Epidermal melanocyte (primary cell): ENCODE measurements at regions not wholly inside any gene's neighbourhood (a gene's known extent, or its start where the extent isn't known, plus 50 kb on each side); places are given as distances from the start of the nearest gene placed in this dataset.
"Not testable (repeated sequence)": the region's sequence is repeated elsewhere in the genome, so short reads cannot be mapped to it uniquely, and the experiment has no call there.

Experiments
- DNase-seq: peaks from one replicate; pipeline ENCODE4 v3.0.0; 2011; ENCODE audit warnings: low spot score; ENCODE audit not compliant: insufficient read length

DNA sequence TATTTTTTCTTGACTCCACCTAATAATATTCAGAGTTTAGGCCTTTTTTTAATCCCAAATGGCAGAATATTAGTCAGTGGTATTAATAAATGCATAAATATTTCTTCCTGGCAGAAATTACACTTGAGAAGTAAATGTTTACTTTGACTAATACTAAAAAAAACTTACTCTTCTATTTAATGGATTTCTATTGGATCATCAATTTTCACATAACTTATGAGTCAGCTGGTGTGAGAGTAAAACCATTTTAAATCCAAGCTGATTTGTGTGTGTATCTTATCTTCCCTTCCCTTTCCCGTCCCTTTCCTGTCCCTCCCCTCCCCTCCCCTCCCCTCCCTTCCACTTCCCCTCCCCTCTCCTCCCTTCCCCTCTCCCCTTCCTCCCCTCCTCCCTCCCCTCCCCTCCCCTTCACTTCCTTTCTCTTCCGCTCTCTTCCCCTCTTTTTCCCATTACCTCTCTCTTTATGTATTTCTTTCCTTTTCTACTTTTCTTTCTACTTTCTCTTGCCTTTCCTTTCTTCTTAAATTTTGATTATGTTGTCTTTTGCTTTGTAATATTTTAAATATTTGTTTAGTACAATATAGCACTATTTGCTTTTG is 630.1 kb upstream of the EPHA5 start:
- no peak for DNase-seq

DNA sequence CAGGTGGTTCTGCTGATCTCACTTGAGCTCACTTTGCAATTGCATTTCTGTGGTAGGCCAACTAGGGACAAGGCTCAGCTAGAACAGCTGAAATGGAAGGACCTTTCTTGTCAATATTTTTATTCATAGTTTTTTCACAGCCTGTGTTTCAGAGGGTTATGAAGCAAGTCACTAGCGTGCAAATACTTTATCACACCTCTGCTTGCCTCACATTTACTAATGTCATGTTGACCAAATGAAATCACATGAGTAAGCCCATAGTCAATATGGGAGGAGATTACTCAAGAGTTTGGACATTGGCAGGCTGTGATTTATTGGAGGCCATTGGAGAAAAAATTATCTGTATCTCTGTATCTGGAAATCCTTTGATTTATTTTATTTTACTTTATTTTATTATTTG is 628.3 kb upstream of the EPHA5 start:
- DNase-seq: no peak

DNA sequence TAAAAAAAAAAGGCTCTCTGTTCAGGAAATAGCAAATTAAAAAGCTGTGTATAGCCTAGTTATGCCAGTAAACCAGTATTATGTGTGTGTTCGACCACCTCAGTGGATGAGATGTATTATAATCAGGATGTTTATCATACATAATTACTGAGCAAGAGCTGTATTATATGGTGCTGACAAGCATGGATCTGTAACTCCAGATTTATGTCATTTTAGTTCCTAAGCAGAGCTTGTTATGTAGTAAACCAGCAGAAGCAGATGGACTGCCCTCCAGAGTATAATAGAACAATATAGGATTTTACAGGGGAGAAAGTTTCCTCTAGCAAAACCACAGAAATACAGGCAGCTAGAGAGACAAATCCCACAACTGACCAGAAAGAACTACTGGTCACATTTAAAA is 627.4 kb upstream of the EPHA5 start:
- DNase-seq: no peak

DNA sequence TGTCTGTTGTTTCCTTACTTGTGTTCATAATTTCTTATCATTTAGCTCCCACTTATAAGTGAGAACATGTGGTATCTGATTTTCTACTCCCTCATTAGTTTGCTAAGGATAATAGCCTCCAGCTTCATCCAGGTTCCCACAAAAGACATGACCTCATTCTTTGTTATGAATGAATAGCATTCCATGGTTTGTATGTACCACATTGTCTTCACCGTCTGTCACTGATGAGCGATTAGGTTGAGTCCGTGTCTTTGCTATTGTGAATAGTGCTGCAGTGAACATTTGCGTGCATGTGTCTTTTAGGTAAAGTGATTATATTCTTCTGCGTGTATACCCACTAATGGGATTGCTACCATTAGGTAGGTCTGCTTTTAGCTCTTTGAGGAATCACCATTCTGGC is 624.3 kb upstream of the EPHA5 start:
- DNase-seq: no peak

DNA sequence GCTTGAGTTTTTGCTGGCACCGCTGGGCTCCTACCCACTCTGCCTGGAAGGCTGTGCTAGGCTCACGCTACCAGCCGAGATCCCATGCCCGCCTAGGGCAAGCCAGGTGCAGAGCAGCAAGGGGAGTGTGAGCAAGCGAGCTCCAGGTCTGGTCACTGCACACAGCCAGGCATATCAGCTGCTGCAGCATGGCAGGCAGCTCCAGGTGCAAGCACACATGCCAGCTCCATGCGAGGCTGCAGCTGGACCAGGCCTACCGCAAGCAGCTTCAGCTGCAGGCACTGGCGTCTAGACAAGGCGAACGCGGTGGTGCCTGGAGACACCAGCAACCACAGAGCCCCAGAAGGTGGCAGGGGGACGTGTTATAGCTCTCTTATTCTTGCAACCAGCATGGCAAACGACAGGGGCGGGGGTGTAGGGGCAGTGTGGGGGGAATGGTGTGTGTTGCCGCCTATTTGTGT is 614.7 kb upstream of the EPHA5 start:
- DNase-seq: no peak

DNA sequence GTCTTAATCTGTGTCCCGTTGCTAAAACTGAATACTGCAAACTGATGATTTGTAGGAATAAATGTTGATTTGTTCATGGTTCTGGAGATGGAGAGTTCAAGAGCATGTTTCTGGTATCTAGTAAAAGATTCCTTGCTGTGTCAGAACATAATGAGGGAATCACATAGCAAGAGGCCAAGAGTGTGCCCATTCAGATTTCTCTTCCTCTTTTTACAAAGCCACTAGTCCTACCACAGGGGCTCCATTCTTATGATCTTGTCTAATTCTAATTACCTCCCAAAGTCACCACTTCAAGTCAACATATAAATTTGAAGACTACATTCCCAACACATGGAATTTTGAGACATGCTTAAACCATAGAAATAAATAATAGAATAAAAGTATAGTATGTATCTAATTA is 608.8 kb upstream of the EPHA5 start:
- DNase-seq: no peak

DNA sequence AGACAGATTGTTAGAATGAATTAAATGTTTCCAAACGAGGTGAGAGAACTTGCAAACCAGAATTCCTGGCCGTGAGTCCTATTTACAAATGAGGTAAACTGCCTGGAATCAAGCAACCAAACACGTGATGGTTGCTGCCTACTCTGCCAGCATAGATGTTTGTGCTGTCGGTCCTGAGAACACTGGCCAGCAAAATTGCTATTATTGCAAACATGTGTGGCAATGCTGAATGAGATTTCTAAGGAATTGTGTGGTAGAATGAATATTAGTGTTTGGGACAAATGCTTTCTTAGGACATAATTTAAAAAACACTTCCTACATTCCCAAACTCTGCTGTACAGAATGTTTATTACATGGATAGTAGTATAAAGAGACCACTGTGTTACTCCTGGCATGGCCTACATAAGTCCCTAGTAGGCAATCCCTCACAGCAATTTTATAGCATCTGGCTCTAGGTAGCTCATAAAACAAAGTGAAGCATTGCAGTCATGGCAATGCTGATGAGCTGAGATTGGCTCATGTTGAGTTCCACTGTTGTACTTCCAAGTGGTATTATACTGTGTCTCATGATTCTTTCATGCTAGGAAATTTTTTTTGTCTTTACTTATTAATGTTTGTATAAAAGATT is 605.2 kb upstream of the EPHA5 start:
- DNase-seq: no peak

DNA sequence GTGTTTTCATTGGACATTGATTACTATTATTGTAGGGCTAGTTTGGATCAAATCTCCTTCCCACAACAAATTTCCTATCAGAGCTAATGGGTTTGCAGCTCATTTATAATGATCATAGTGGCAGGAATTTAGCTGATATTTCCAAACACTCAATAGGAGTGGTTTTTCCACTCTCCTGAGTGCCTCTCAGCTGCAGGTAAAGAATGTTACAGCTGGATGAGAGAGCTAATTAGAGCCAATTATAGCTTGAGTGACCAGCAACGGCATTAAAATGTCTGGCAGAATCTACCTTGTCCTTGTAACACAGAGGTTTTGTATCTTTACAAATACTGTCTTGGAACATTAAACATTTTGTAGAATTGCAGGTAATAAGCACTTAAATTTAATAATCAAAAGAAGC is 602.8 kb upstream of the EPHA5 start:
- DNase-seq: no peak

DNA sequence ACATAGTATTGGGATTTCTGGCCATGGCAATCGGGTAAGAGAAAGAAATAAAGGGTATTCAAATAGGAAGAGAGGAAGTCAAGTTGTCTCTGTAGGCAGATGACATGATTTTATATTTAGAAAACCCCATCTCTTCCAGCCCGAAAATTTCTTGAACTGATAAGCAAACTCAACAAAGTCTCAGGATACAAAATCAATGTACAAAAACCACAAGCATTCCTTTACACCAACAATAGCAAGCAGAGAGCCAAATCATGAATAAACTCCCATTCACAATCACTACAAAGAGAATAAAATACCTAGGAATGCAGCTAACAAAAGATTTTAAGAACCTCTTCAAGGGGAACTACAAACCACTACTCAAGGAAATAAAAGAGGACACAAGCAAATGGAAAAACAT is 600.1 kb upstream of the EPHA5 start:
- not testable (repeated sequence) for DNase-seq

DNA sequence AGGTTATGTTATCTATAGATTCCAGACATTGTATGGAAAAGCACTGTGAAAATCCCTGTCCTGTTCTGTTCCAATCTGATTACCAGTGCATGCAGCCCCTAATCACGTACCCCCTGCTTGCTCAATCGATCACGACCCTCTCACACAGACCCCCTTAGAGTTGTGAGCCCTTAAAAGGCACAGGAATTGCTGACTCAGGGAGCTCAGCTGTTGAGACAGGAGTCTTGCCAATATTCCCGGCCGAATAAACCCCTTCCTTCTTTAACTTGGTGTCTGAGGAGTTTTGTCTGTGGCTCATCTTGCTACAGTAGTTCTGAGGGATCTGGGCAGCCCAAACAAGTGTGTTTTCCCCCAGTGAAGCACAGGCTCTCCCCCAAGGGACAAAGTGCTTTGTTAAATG is 596.3 kb upstream of the EPHA5 start:
- DNase-seq: not testable (repeated sequence)

DNA sequence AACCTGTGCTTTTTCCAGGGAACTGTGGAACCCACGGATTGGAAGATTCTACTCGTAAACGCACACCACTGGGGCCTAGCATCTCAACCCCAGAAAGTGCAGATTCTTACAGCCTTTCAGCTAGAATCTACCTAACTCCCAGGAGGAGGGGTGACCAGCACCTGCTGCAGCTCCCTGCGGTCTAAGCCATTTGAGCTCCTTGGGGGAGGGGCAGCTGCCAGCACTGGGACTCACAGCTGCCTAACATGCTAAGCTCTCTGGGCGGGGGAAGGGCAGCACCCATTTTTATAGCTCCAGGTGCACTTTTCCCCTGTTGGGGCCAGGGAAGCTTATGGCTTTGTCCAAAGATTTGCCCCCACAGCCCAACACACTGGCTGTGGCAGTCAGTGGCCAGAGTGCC is 595.7 kb upstream of the EPHA5 start:
- DNase-seq: no peak

DNA sequence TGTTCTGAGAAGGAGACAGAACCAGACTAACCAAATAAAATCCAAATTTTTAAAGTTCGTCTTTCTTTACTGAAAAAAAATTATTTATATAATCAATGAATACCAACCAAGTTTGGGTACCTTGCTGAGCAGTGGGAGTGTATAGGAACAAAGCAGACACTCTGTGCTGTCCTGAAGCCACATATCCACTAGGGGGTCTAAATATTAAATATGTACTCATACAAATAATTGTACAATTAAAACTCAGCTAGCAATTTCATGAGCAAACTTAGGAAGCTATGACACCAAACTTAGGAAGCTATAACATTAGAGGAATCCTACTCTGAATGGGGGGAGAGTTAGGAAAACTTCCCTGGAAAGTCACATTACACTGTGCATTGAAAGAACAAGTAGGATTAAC is 582.0 kb upstream of the EPHA5 start:
- DNase-seq: no peak

DNA sequence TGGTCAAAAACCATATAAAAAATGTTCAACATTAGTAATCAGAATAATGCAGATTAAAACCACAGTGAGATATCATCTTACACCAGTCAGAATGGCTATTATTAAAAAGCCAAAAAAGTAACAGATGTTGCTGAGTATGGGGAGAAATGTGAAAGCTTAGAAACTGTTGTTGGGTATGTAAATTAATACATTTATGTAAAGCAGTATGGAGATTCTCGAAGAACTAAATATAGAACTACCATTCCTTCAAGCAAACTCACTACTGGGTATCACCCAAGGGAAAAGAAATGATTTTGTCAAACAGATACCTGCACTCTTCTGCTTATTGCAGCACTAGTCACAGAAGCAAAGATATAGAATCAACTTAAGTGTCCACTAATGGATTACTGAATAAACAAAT is 576.4 kb upstream of the EPHA5 start:
- no peak for DNase-seq

DNA sequence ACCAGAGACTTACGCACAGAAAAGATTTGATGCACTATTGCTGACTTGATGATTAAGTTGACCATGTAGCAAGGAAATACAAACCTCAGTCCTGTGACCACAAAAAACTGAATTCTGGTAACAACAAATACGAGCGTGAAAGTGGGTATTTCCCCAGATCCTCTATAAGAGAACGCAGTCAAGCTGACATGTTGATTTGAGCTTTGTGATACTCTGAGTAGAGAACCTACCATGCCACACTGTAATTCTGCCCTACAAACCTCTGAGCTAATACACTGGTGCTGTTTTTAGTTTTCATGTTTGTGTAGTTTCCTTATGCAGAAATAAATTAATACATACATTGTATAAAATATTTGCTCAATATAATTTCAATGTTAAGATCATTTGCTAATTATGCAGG is 565.6 kb upstream of the EPHA5 start:
- DNase-seq: no peak

DNA sequence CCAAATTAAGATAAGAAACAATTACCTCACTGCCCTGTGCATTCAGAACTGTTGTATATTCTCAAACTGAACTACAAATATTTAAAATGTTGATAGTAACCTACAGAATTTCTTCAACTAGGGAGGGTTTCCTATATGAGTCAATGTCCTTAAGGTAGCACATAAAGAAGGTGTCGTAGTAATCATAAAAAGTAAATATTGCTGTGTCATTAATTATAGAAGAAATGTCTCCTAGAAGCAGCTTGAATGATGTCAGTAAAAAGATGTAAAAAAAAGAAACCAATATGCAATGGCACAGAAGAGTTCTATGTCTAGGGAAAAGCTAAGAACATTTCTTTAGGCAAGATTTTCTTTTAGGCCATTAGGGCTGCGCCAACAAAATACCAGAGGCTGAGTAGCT is 559.6 kb upstream of the EPHA5 start:
- DNase-seq: no peak

DNA sequence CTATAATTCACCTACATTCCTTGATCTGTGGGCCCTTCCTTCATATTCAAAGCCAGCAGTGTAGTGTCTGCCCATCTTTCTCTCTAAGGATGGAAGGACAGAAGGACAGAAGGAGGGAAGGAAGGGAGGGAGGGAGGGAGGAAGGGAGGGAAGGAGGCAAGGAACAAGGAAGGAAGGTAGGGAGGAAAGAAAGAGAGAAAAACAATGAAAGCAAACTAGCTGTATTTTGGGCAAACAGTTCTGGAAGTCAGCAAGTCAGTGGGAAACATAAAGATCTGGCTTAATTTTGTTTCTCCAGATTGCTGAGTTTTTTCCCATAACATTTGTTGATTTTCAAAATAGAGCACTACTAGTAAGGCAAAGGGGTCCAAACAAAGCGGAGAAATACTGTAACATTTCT is 555.2 kb upstream of the EPHA5 start:
- DNase-seq: no peak

DNA sequence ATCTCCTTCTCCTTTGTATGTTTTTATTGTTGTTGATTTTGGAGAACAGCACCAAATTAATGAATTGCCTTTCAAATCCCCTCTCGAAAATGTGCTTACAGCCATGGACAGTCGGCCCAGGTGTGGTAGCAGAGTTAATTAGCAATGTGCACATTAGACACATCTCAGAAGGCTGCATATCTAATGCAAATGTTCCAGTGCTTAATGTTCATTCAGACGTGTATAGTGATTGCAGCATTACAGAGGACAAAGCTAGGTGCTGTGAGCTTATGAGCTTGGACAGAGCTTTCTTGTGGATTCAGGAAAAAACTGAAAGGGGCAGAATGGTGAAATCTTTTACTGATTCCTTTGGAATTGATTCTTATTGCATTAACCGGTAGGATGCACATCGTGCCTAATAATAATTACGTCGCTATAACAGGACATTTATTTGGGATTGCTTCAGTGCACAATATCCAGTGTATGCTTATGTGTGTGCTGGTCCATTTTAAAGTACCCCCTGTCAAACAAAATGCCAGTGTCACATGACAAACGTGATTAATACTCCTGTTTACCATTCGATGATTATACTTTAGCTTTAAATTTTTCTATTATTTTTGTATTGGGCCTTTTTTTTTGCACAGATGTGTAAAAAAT is 552.9 kb upstream of the EPHA5 start:
- DNase-seq: no peak

DNA sequence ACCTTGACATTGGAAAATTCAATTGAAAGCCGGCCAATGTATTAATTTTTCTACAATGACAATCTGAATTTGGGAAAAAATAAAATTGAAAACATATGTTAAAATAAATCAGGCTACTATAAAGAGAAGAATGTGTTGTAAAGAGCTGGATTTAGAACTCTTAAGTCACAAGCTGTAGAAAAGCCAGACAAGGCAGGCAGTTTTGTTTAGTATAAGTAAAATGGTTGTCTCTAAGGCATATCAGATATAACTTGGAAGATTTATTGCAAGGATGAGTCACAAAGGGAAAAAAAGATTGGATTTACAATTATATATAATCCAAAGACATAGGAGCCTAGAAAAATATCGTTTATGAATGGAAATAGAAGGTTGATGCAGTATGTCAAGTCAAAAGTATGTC is 549.1 kb upstream of the EPHA5 start:
- no peak for DNase-seq

DNA sequence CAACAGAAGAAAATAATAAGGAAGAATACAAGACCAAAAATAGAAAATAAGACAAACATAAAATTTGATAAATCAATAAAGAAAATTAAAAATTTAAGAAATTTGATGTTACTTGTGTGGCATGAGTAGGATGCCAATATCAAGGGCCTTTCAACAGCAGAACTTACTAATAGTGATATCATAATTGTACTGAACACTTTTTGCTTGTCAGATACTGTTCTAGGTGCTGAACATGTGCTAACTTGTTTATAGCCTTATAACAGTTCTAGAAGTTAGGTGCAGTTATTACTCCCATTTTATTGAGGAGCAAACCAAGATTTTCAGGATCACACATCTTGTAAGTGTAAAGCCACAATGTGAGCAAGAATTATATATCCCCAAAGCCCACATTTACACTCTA is 546.0 kb upstream of the EPHA5 start:
- no peak for DNase-seq

DNA sequence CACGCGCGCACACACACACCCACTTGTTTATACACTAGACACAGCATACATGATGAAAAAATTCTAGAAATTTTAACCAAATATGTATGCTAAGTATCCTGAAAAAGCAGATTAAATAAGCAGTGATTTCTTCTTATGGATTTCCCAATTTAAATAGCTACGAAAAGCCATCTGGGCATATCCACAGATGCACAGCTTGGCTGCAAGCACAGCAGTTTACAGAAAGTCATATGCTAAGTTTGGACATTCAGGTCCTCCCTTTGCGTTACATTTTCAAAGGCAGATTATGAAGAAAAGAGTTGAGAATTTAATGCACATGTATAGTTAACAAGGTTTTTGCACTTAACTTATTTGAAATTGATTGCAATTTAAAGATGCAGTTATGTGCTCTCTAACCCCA is 542.2 kb upstream of the EPHA5 start:
- DNase-seq: no peak

DNA sequence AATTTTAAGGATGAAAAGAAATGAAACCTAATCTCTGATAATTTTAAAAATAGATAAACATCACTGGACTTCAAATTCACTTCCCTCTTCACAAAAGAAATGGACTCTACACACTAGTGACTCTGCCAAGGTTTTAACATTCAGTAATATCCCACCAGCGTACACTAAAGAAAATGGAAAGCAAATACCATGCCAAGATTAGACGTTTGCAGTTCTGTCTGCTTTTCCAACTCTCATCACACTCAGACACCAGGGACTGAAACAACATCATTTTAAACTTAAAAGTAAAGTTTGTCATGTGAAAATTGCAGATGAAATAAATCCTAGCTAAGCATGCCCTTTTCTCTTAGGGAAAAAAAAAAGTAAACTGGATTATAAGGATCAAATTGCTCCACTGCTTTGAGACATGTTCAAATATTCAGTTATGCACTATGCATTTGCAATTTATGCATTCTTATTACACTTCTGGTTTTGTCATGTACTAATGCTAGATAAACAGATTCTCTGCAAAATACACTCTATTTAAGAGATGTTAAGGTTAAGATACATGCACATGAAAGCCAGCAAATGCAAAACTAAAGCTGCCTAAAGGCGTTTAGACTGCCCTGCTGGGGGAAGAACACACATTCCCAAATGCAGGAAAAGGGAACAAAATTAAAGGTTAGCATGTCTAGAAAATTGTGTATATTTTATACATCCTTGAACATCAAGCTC is 534.4 kb upstream of the EPHA5 start:
- no peak for DNase-seq

DNA sequence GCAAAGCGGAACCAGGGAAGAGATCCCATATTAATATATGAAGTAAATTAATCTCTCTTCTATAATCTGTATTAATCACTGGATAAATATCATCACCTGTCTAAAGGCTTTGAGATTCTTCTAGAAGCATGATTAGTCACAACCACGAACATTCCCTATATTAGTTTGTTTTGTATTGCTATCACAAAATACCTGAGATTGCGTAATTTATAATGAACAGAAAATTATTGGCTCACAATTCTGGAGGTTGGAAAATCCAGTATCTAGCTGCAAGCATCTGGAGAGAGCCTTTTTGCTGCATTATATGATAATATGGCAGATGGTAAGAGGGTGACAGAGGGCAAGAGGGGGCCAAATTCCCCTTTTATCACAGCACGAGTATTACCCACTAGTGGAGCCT is 532.6 kb upstream of the EPHA5 start:
- DNase-seq: no peak

DNA sequence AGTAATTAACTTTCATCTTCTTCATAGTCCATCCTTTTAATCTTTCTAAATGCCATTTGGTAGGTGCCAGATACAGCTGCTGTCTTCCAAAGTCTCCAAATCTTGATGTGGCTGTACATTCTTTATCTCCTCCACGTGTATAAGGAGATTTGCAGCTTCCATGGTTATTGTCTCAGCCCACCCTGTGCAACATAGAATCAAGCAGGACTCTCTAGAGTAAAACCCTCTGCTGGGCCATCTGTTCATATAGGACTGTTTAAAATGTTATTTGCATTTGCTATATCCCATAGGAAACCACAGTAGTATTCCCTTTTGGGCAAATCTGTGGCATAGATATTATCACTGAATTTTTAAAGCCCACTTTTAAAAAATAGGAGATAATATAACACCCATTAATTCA is 527.2 kb upstream of the EPHA5 start:
- DNase-seq: no peak
